PC-9 (cell line): ENCODE measurements at regions not wholly inside any gene's neighbourhood (a gene's known extent, or its start where the extent isn't known, plus 50 kb on each side); places are given as distances from the start of the nearest gene placed in this dataset.

Source experiments
- CTCF ChIP-seq: fragments of 200-600 bp; sonication (generic); conservative IDR thresholded peaks from 2 replicates; pipeline ENCODE4 v1.6.1; 2017; ENCODE audit warnings: mixed run types, antibody characterized with exemption, mild to moderate bottlenecking, moderate library complexity
- EZH2 ChIP-seq: fragments of 200-600 bp; sonication (generic); IDR thresholded peaks from 2 replicates; pipeline ENCODE4 v1.8.0; 2017; ENCODE audit warnings: antibody characterized with exemption, low read depth

GRCh38 chr10:118925404-118926071, 104.0 kb upstream of the NANOS1 start:
- TF ChIP-seq CTCF: no peak
- TF ChIP-seq EZH2: no peak
